NCI-H1105 treated with DMSO at 0.1 percent for 48 hours (cell line): ENCODE measurements at regions not wholly inside any gene's neighbourhood (a gene's known extent, or its start where the extent isn't known, plus 50 kb on each side); places are given as distances from the start of the nearest gene placed in this dataset.
"Not testable (repeated sequence)": the region's sequence is repeated elsewhere in the genome, so short reads cannot be mapped to it uniquely, and the experiment has no call there.

Experiments
- DNase-seq: peaks from one replicate; lab custom pipeline; 2025; lab: John Stamatoyannopoulos, UW

GRCh38 chr22:22120160-22120559, 124.4 kb upstream of the VPREB1 start:
- DNase-seq: no peak

GRCh38 chr22:22118987-22119386, 125.6 kb upstream of the VPREB1 start:
- no peak for DNase-seq

- not testable (repeated sequence) for DNase-seq
These were observed 126.6 kb upstream of the VPREB1 start for GRCh38 chr22:22117864-22118544.

GRCh38 chr22:22116997-22117770, 127.4 kb upstream of the VPREB1 start:
- DNase-seq: not testable (repeated sequence)

GRCh38 chr22:22113701-22114100, 130.9 kb upstream of the VPREB1 start:
- DNase-seq: no peak

- no peak for DNase-seq
These were observed 130.1 kb upstream of the TOP3B start for GRCh38 chr22:22112533-22113294.

GRCh38 chr22:22111983-22112382, 129.4 kb upstream of the TOP3B start:
- no peak for DNase-seq

- DNase-seq: no peak
These were observed 128.7 kb upstream of the TOP3B start for GRCh38 chr22:22111267-22111751.

GRCh38 chr22:22110548-22111266, 128.1 kb upstream of the TOP3B start:
- DNase-seq: no peak

- no peak for DNase-seq
These were observed 127.3 kb upstream of the TOP3B start for GRCh38 chr22:22109693-22110466.

- DNase-seq: no peak
These were observed 124.3 kb upstream of the TOP3B start for GRCh38 chr22:22106855-22107254.

GRCh38 chr22:22105364-22105763, 122.8 kb upstream of the TOP3B start:
- no peak for DNase-seq

GRCh38 chr22:22103078-22103875, 120.7 kb upstream of the TOP3B start:
- no peak for DNase-seq

GRCh38 chr22:22099833-22100812, 117.5 kb upstream of the TOP3B start:
- no peak for DNase-seq

GRCh38 chr22:22099194-22099486, 116.6 kb upstream of the TOP3B start:
- DNase-seq: no peak

- no peak for DNase-seq
These were observed 116.0 kb upstream of the TOP3B start for GRCh38 chr22:22098457-22099193.

- DNase-seq: no peak
These were observed 115.2 kb upstream of the TOP3B start for GRCh38 chr22:22097727-22098228.

- no peak for DNase-seq
These were observed 112.3 kb upstream of the TOP3B start for GRCh38 chr22:22094921-22095320.
